Keratinocyte (primary cell): ENCODE measurements at regions not wholly inside any gene's neighbourhood (a gene's known extent, or its start where the extent isn't known, plus 50 kb on each side); places are given as distances from the start of the nearest gene placed in this dataset.

Experiments used
- DNase-seq: peaks from one replicate; pipeline ENCODE4 v3.0.0-alpha.2; 2011; ENCODE audit warnings: low read depth, missing footprints, low spot score
- FAIRE-seq: peaks from 2 replicates; lab custom pipeline; 2011; peaks lifted over from hg19 to GRCh38; lab: Jason Lieb, UNC
- H2AFZ ChIP-seq: 2 replicates; pipeline ENCODE4 v1.6.0; 2012; ENCODE audit warnings: low read length, control low read depth, inconsistent platforms; ENCODE audit not compliant: control insufficient read depth
- H3K27ac ChIP-seq: 2 replicates; pipeline ENCODE4 v1.5.1; 2011; ENCODE audit warnings: low read length; ENCODE audit not compliant: control insufficient read depth, insufficient read depth
- H3K27me3 ChIP-seq: 3 replicates; pipeline ENCODE4 v1.6.0; 2011; ENCODE audit warnings: low read length; ENCODE audit not compliant: control insufficient read depth, insufficient read depth; ENCODE audit errors: extremely low read depth
- H3K36me3 ChIP-seq, 2 experiments: 2 replicates in 1 of 2; 3 replicates in 1 of 2; pipeline ENCODE4 v1.5.1; 2011; ENCODE audit warnings: low read length in 2 of 2, mild to moderate bottlenecking in 1 of 2; ENCODE audit not compliant: control insufficient read depth in 2 of 2, insufficient read depth in 2 of 2; ENCODE audit errors: extremely low read depth in 1 of 2
- H3K4me1 ChIP-seq: 3 replicates; pipeline ENCODE4 v1.5.1; 2011; ENCODE audit warnings: low read length; ENCODE audit not compliant: control insufficient read depth, insufficient read depth; ENCODE audit errors: extremely low read depth
- H3K4me2 ChIP-seq: 3 replicates; pipeline ENCODE4 v1.6.0; 2011; ENCODE audit warnings: low read depth, low read length; ENCODE audit not compliant: control insufficient read depth, insufficient read depth; ENCODE audit errors: extremely low read depth
- H3K4me3 ChIP-seq, 3 experiments: fragments of 200-600 bp in 1 of 3; sonication (generic) in 1 of 3; 2 replicates in 2 of 3; 3 replicates in 1 of 3; pipeline ENCODE4 v1.5.1; 2011 to 2016; ENCODE audit warnings: low read length in 3 of 3, mild to moderate bottlenecking in 3 of 3, control low read depth in 2 of 3, inconsistent platforms in 1 of 3, low read depth in 1 of 3, mixed read lengths in 1 of 3, mixed run types in 1 of 3, moderate library complexity in 1 of 3; ENCODE audit not compliant: control insufficient read depth in 2 of 3, insufficient read depth in 2 of 3; ENCODE audit errors: extremely low read depth in 1 of 3
- H3K79me2 ChIP-seq: 2 replicates; pipeline ENCODE4 v1.6.0; 2012; ENCODE audit warnings: low read length; ENCODE audit not compliant: control insufficient read depth, insufficient read depth
- H3K9ac ChIP-seq: 3 replicates; pipeline ENCODE4 v1.6.0; 2011; ENCODE audit warnings: low read length; ENCODE audit not compliant: control insufficient read depth, insufficient read depth; ENCODE audit errors: extremely low read depth
- H3K9me1 ChIP-seq: 3 replicates; pipeline ENCODE4 v1.6.0; 2011; ENCODE audit warnings: low read length; ENCODE audit not compliant: control insufficient read depth, insufficient read depth; ENCODE audit errors: extremely low read depth
- H3K9me3 ChIP-seq: 2 replicates; pipeline ENCODE4 v1.5.1; 2012; ENCODE audit warnings: low read depth, low read length; ENCODE audit not compliant: control insufficient read depth
- H4K20me1 ChIP-seq: 3 replicates; pipeline ENCODE4 v1.6.0; 2011; ENCODE audit warnings: low read length; ENCODE audit not compliant: control insufficient read depth, insufficient read depth; ENCODE audit errors: extremely low read depth
- CTCF ChIP-seq, 3 experiments: IDR thresholded peaks in 1 of 3; conservative IDR thresholded peaks in 1 of 3; optimal IDR thresholded peaks in 1 of 3; 2 replicates in 2 of 3; 3 replicates in 1 of 3; pipeline versions ENCODE3 to v1.5.1; 2011; ENCODE audit warnings: low read length in 3 of 3, mild to moderate bottlenecking in 3 of 3, moderate library complexity in 2 of 3, control low read depth in 1 of 3, inconsistent platforms in 1 of 3; ENCODE audit not compliant: insufficient read depth in 2 of 3; ENCODE audit errors: extremely low read depth in 1 of 3
- EZH2 ChIP-seq: IDR thresholded peaks from one replicate; pipeline ENCODE4 v1.6.1; 2012; ENCODE audit warnings: inconsistent platforms, mild to moderate bottlenecking, low read length, moderate library complexity
- dilution Hi-C: fragments of 300-500 bp; cut with MboI; formaldehyde crosslinking; loops from one replicate; pipeline ENCODE4 v1.7.0; 2020; ENCODE audit warnings: low sequenced_read_pairs; ENCODE audit not compliant: extremely low pct_ligation_motif_present

DNA sequence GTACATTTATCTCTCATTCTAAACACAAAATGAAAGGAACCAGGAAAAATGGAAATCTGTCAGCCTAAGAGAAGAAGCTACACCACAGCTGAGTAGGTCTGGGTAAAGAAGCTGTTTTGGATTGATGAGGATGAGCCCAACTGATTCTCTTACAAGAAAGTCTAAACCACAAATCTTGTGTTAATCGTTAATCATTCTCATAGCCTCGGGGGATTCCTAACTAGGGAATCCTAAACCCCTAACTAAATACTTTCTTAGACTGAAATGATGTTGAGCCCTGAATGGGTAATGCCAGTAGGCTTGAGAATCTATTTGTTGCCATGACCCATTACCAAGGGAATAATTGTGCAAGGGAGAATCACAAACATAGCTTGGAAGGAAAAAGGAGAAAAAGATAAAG lies 327.5 kb upstream of the SPRY2 start:
- Histone ChIP-seq H3K36me3 (no peaks in the 10 kb centered on the region), H3K9me1 (no peaks in the 10 kb centered on the region), H3K4me1 (no peaks in the 10 kb centered on the region), H3K4me3 (no peak overlapping the region), H2AFZ (no peak overlapping the region), H3K9ac (no peak overlapping the region), H3K27me3 (no peaks in the 10 kb centered on the region), H3K79me2 (no peaks in the 10 kb centered on the region), H3K27ac (no peak overlapping the region), H3K9me3 (no peaks in the 10 kb centered on the region), H3K4me2 (no peak overlapping the region), H4K20me1 (no peaks in the 10 kb centered on the region)
- FAIRE-seq (no peak), DNase-seq (no peak)
- dilution Hi-C loops, result no loop called here
- no peak for TF ChIP-seq CTCF (optimal IDR thresholded peaks at IDR 0.05 in 1 of 3, IDR thresholded peaks at IDR 0.05 in 1 of 3, conservative IDR thresholded peaks at IDR 0.05 in 1 of 3; ENCODE audit: extremely low read depth in 1 of 3, insufficient read depth in 2 of 3, low read length in 3 of 3)
- no peak for TF ChIP-seq EZH2

DNA sequence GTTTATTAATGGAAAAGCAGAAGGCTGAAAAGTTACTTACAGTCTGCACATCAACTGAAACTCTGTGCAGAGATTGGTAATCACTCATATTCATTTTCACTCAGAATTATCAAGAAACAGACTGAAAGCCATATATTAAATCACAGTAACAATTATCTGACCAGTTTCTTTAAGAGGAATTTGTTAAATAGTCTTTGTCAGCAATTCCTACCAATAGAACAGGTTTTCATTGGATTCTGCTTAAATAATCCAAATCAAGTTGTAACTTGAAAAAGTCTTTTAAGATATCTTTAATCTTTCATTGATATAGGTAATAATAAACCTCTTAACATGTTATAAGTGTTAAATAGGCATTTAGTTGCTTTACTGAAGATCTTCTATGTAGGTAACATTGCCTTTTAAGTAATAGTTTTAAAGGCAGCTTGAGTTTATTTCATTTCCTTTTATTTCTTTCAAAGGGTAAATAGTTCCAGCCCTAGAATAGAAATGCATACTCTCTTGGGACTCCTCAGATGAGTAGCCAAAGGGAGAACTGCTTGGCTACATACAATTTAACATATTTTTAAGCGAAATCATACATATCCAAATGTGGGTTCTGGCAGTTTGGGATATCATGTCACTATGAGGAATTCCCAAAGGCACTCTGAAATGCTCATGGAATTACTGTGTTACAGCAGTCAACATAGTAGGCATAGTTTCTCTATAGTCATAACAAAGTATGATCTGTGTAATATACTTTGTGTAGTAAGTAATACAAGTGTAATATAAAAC lies 326.0 kb upstream of the SPRY2 start:
- H3K27ac ChIP-seq, result no peak overlapping the region
- no peak overlapping the region for H3K4me3 ChIP-seq
- dilution Hi-C loops, result no loop called here
- DNase-seq, result no peak
- H3K9ac ChIP-seq, result no peak overlapping the region
- no peaks in the 10 kb centered on the region for H4K20me1 ChIP-seq
- no peaks in the 10 kb centered on the region for H3K9me1 ChIP-seq
- TF ChIP-seq EZH2 (no peak), CTCF (optimal IDR thresholded peaks at IDR 0.05 in 1 of 3, IDR thresholded peaks at IDR 0.05 in 1 of 3, conservative IDR thresholded peaks at IDR 0.05 in 1 of 3; ENCODE audit: extremely low read depth in 1 of 3, insufficient read depth in 2 of 3, low read length in 3 of 3) (no peak)
- H3K4me2 ChIP-seq, result no peak overlapping the region
- H3K79me2 ChIP-seq, result no peaks in the 10 kb centered on the region
- FAIRE-seq, result no peak
- no peaks in the 10 kb centered on the region for H3K4me1 ChIP-seq
- no peaks in the 10 kb centered on the region for H3K9me3 ChIP-seq
- H3K27me3 ChIP-seq, result no peaks in the 10 kb centered on the region
- H3K36me3 ChIP-seq, result no peaks in the 10 kb centered on the region
- H2AFZ ChIP-seq, result no peak overlapping the region
